K562 (cell line): ENCODE measurements at regions not wholly inside any gene's neighbourhood (a gene's known extent, or its start where the extent isn't known, plus 50 kb on each side); places are given as distances from the start of the nearest gene placed in this dataset.
A peak's percentile ranks its signal among the peaks of the same experiment; 100 is the strongest.

ENCODE experiments used
- ATAC-seq: fragments of 200-7000 bp; cut with Tn5 transposase; 3 replicates; pipeline ENCODE4 v1.9.1; 2020; ENCODE audit warnings: moderate library complexity
- BruUV-seq: library from RNA; stranded (reverse); fragments of 400-500 nt; replicated peaks from 2 replicates; lab custom pipeline; 2021; lab: Mats Ljungman, UMichigan
- CTCF ChIA-PET: fragments of 300-600 bp; formaldehyde crosslinking; extraction: SDS; loops from one replicate; lab custom pipeline; 2021; ENCODE audit warnings: low intra/inter-chr PET ratio; lab: Yijun Ruan, JAX
- POLR2A ChIA-PET: fragments of 300-600, 350-650 bp; sonication (Branson Sonifier 250); formaldehyde crosslinking; extraction: SDS; loops from one replicate; lab custom pipeline; 2021; ENCODE audit warnings: antibody characterized with exemption, inconsistent platforms; lab: Yijun Ruan, JAX
- DNase-seq, 4 experiments: peaks; one replicate each; pipeline versions ENCODE4 v3.0.0 to v3.0.0-alpha.2; 2011 to 2018; ENCODE audit warnings: low spot score in 3 of 4, mixed read lengths in 3 of 4; ENCODE audit errors: extremely low read depth in 1 of 4
- FAIRE-seq: peaks from 2 replicates; lab custom pipeline; 2011; peaks lifted over from hg19 to GRCh38; lab: Jason Lieb, UNC
- H2AFZ ChIP-seq: 2 replicates; pipeline ENCODE4 v1.6.0; 2011; ENCODE audit warnings: low read depth, low read length, control low read depth, inconsistent platforms
- H3K27ac ChIP-seq: fragments of 200-600 bp; 3 replicates; pipeline ENCODE4 v1.8.0; 2011; ENCODE audit warnings: low read depth, mild to moderate bottlenecking, control low read depth, inconsistent platforms, low read length, moderate library complexity, mixed read lengths; ENCODE audit errors: extremely low read depth
- H3K27me3 ChIP-seq, 2 experiments: fragments of 300-600 bp in 1 of 2; 2 replicates in 1 of 2; 3 replicates in 1 of 2; pipeline versions ENCODE4 v1.6.0 to v1.8.0; 2011; ENCODE audit warnings: inconsistent platforms in 2 of 2, low read length in 2 of 2, mild to moderate bottlenecking in 1 of 2, mixed read lengths in 1 of 2, moderate library complexity in 1 of 2; ENCODE audit not compliant: control insufficient read depth in 2 of 2, insufficient read depth in 2 of 2
- H3K36me3 ChIP-seq: fragments of 300-600 bp; 3 replicates; pipeline ENCODE4 v1.8.0; 2011; ENCODE audit warnings: mild to moderate bottlenecking, low read length, inconsistent platforms; ENCODE audit not compliant: control insufficient read depth, insufficient read depth
- H3K4me1 ChIP-seq, 2 experiments: fragments of 200-600 bp in 1 of 2; replicated peaks in 1 of 2; 2 replicates in 1 of 2; 3 replicates in 1 of 2; pipeline versions ENCODE4 v1.5.1 to v1.8.0; 2011; ENCODE audit warnings: inconsistent platforms in 2 of 2, low read length in 2 of 2, mild to moderate bottlenecking in 1 of 2, mixed read lengths in 1 of 2, moderate library complexity in 1 of 2; ENCODE audit not compliant: control insufficient read depth in 2 of 2, insufficient read depth in 2 of 2
- H3K4me2 ChIP-seq: 2 replicates; pipeline ENCODE4 v1.6.1; 2011; ENCODE audit warnings: low read length, control low read depth, inconsistent platforms, mixed read lengths; ENCODE audit not compliant: insufficient read depth
- H3K4me3 ChIP-seq: fragments of 200-600 bp; sonication (generic), shearing (Covaris generic); 2 replicates; pipeline ENCODE4 v1.5.1; 2016; ENCODE audit warnings: control low read depth, inconsistent platforms
- H3K79me2 ChIP-seq: fragments of 200-600 bp; 3 replicates; pipeline ENCODE4 v1.8.0; 2011; ENCODE audit warnings: low read length, inconsistent platforms; ENCODE audit not compliant: control insufficient read depth, insufficient read depth
- H3K9ac ChIP-seq, 2 experiments: 2 replicates each; pipeline versions ENCODE4 v1.6.0 to v1.6.1; 2011; ENCODE audit warnings: low read depth in 2 of 2, low read length in 2 of 2, control low read depth in 1 of 2, inconsistent platforms in 1 of 2, mild to moderate bottlenecking in 1 of 2, mixed read lengths in 1 of 2; ENCODE audit not compliant: insufficient read depth in 1 of 2
- H3K9me1 ChIP-seq: one replicate; pipeline ENCODE4 v1.6.0; 2011; ENCODE audit warnings: inconsistent platforms, mild to moderate bottlenecking, low read length, moderate library complexity; ENCODE audit not compliant: control insufficient read depth, insufficient read depth
- H3K9me3 ChIP-seq: replicated peaks from 2 replicates; pipeline ENCODE4 v1.5.1; 2011; ENCODE audit warnings: low read depth, low read length, inconsistent platforms; ENCODE audit not compliant: control insufficient read depth, insufficient read depth
- H4K20me1 ChIP-seq: replicated peaks from 2 replicates; pipeline ENCODE4 v1.6.1; 2011; ENCODE audit warnings: low read length, inconsistent platforms, mixed read lengths; ENCODE audit not compliant: control insufficient read depth, insufficient read depth
- CEBPB ChIP-seq: fragments of 450-650 bp; IDR thresholded peaks from 2 replicates; pipeline ENCODE4 v1.6.1; 2016; ENCODE audit warnings: missing genetic modification characterization, missing compliant biosample characterization
- CEBPG ChIP-seq, 3 experiments: fragments of 200-800 bp in 1 of 3; sonication (Bioruptor generic) in 1 of 3; sonication (generic) in 1 of 3; formaldehyde crosslinking in 1 of 3; IDR thresholded peaks in 2 of 3; conservative IDR thresholded peaks in 1 of 3; 2 replicates each; pipeline versions ENCODE4 v1.6.1 to v1.8.0; 2016 to 2022; ENCODE audit warnings: missing compliant biosample characterization in 2 of 3, missing genetic modification characterization in 2 of 3, mild to moderate bottlenecking in 1 of 3, missing genetic modification reagents in 1 of 3
- ZNF318 ChIP-seq, 2 experiments: fragments of 450-650 bp; IDR thresholded peaks; 2 replicates each; pipeline ENCODE4 v1.6.1; 2016; ENCODE audit warnings: mild to moderate bottlenecking in 2 of 2, borderline replicate concordance in 1 of 2, low read depth in 1 of 2, moderate library complexity in 1 of 2
- WGBS: fragments of 100-300 bp; shearing (Covaris generic); methylation state at CpG from one replicate; pipeline ENCODE4 v1.1.6; 2016; ENCODE audit warnings: low coverage, mixed read lengths; ENCODE audit not compliant: insufficient coverage; ENCODE audit errors: missing lambda C conversion rate; 5-methylcytosine and 5-hydroxymethylcytosine counted together
- in situ Hi-C: fragments of 300-500 bp; cut with MboI; formaldehyde crosslinking; loops from 4 replicates; pipeline ENCODE4 v1.15.0; 2018; ENCODE audit warnings: inconsistent platforms, mixed read lengths
- intact Hi-C: fragments of 100-400 bp; cut with micrococcal nuclease; formaldehyde crosslinking; loops from 2 replicates; pipeline ENCODE4 v1.14.2; 2022

GRCh38 chr19:23056516-23056915 lies 53.5 kb upstream of the ZNF728 start:
- H3K9me3 ChIP-seq = no peaks in the 10 kb centered on the region
- DNase-seq (no peak), ATAC-seq (no peak), FAIRE-seq (no peak)
- peak; percentile 35; the same call in 1 of the 2 replicates for TF ChIP-seq CEBPB (tag)
- TF ChIP-seq ZNF318 (IDR thresholded peaks at IDR 0.05; ENCODE audit: borderline replicate concordance in 1 of 2, low read depth in 1 of 2) = no peak
- TF ChIP-seq CEBPG (CRISPR knock-in tag; IDR thresholded peaks at IDR 0.05) = no peak
- TF ChIP-seq CEBPG (tag; conservative IDR thresholded peaks at IDR 0.05 in 1 of 2, IDR thresholded peaks at IDR 0.05 in 1 of 2) = 0 out of 4 replicates have a peak, but pooled peaks of 1 of the 2 experiments have one; percentile 13
- no peaks in the 10 kb centered on the region for H3K4me1 ChIP-seq
- no peaks in the 10 kb centered on the region for H3K36me3 ChIP-seq
- H3K4me3 ChIP-seq = no peak overlapping the region
- no TSS peak for BruUV-seq
- ChIA-PET POLR2A (no interaction called here), CTCF (no interaction called here)
- H3K27me3 ChIP-seq = no peaks in the 10 kb centered on the region
- H4K20me1 ChIP-seq = no peaks in the 10 kb centered on the region
- no peaks in the 10 kb centered on the region for H3K79me2 ChIP-seq
- H2AFZ ChIP-seq = no peak overlapping the region
- 0% methylated on average over 2 of the region's 2 CpGs for WGBS
- H3K4me2 ChIP-seq = no peak overlapping the region
- intact Hi-C loops (no loop called here), in situ Hi-C loops (no loop called here)
- no peaks in the 10 kb centered on the region for H3K9me1 ChIP-seq
- H3K9ac ChIP-seq = no peak overlapping the region
- H3K27ac ChIP-seq = no peak overlapping the region
